CD8-positive, alpha-beta memory T cell (primary cell): ENCODE measurements at regions not wholly inside any gene's neighbourhood (a gene's known extent, or its start where the extent isn't known, plus 50 kb on each side); places are given as distances from the start of the nearest gene placed in this dataset.

Experiments
- CTCF ChIA-PET: fragments of 350-600 bp; sonication (Branson Sonifier 250); formaldehyde crosslinking; loops from one replicate; lab custom pipeline; 2021; ENCODE audit warnings: antibody characterized with exemption; lab: Charles Lee
- POLR2A ChIA-PET: fragments of 350-600 bp; sonication (Branson Sonifier 250); formaldehyde crosslinking; loops from one replicate; lab custom pipeline; 2021; ENCODE audit warnings: antibody characterized with exemption; lab: Charles Lee
- DNase-seq, 5 donors: peaks; one replicate each; pipeline versions ENCODE4 v3.0.0 to v3.0.0-alpha.2; 2020 to 2022; ENCODE audit warnings: mixed read lengths in 1 of 5
- H3K27ac ChIP-seq: one replicate; pipeline ENCODE4 v1.7.0; 2013; ENCODE audit warnings: low read depth, mild to moderate bottlenecking, low read length, moderate library complexity
- H3K27me3 ChIP-seq: 2 replicates; pipeline ENCODE4 v1.7.0; 2013; ENCODE audit warnings: low read length, mild to moderate bottlenecking; ENCODE audit not compliant: insufficient read depth, poor library complexity, severe bottlenecking
- H3K36me3 ChIP-seq: 2 replicates; pipeline ENCODE4 v1.7.0; 2013; ENCODE audit warnings: mild to moderate bottlenecking, low read length, moderate library complexity; ENCODE audit not compliant: insufficient read depth
- H3K4me1 ChIP-seq: 2 replicates; pipeline ENCODE4 v1.7.0; 2013; ENCODE audit warnings: mild to moderate bottlenecking, low read length, moderate library complexity; ENCODE audit not compliant: insufficient read depth
- H3K4me3 ChIP-seq: 2 replicates; pipeline ENCODE4 v1.7.0; 2013; ENCODE audit warnings: mild to moderate bottlenecking, low read length
- H3K9me3 ChIP-seq: 2 replicates; pipeline ENCODE4 v1.7.0; 2013; ENCODE audit warnings: mild to moderate bottlenecking, low read length
- H3K27ac Mint-ChIP-seq, 8 donors: one replicate each; pipeline ENCODE4 v1.8.0; 2020 to 2021; ENCODE audit warnings: mixed read lengths in 8 of 8, mild to moderate bottlenecking in 6 of 8, inconsistent platforms in 3 of 8, moderate library complexity in 3 of 8
- H3K27me3 Mint-ChIP-seq, 2 donors: one replicate each; pipeline ENCODE4 v1.8.0; 2020 to 2021; ENCODE audit warnings: mixed read lengths in 2 of 2, mild to moderate bottlenecking in 1 of 2, moderate library complexity in 1 of 2
- H3K36me3 Mint-ChIP-seq, 3 donors: one replicate each; pipeline ENCODE4 v1.8.0; 2020 to 2021; ENCODE audit warnings: mixed read lengths in 3 of 3, inconsistent platforms in 1 of 3, mild to moderate bottlenecking in 1 of 3
- H3K4me1 Mint-ChIP-seq, 3 donors: one replicate each; pipeline ENCODE4 v1.8.0; 2020 to 2021; ENCODE audit warnings: mixed read lengths in 3 of 3, inconsistent platforms in 1 of 3, mild to moderate bottlenecking in 1 of 3
- H3K4me3 Mint-ChIP-seq, 7 donors: one replicate each; pipeline ENCODE4 v1.8.0; 2020 to 2021; ENCODE audit warnings: mixed read lengths in 7 of 7, mild to moderate bottlenecking in 6 of 7, moderate library complexity in 4 of 7, inconsistent platforms in 2 of 7
- H3K9me3 Mint-ChIP-seq, 5 donors: one replicate each; pipeline ENCODE4 v1.8.0; 2020 to 2022; ENCODE audit warnings: mixed read lengths in 5 of 5, mild to moderate bottlenecking in 3 of 5, moderate library complexity in 2 of 5, inconsistent platforms in 1 of 5

DNA sequence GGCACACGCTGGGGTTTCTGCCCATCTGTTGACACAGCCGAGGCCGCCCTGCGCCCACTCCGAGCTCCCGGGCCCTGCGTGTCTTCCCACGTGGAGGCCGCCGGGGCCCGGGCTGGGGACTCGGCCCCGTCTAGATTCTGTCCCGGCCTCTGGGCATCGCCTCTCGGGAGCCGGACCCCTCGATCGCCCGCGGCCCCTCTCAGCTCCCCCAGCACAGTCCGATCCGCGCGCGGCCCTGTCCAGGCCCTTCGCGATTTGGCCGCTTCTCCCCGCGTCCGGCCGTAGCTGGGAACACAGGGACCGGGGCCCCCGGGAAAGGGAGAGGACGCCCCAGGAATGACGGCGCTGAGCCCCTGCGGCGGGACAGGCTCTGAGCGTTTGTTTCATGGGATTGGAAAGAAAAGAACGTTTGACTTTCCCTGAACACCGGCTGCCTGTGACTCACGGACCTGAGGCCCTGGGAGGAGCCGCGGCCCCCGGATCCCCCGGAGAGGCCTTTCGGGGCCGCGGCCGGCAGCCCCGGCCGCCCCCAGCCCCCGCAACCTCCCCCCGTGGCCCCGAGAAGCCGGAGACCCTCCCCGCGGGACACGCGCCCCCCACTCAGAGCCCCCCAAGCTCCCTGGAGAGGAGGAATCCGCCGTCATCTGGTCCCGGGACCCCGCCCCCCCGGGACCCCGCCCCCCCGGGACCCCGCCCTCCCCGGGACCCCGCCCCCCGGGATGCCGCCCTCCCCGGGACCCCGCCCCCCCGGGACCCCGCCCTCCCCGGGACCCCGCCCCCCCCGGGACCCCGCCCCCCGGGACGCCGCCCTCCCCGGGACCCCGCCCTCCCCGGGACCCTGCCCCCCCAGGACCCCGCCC is 62.7 kb upstream of the CTDP1 start:
- CTCF ChIA-PET: no interaction called here
- Mint-ChIP-seq H3K9me3 (no peaks in the 10 kb centered on the region), H3K27ac (no peak overlapping the region), H3K27me3 (peaks cover 0 to 5% of the 10 kb centered on the region in 2 donors), H3K4me3 (no peak overlapping the region), H3K36me3 (no peaks in the 10 kb centered on the region), H3K4me1 (no peaks in the 10 kb centered on the region)
- Histone ChIP-seq H3K4me1 (no peaks in the 10 kb centered on the region), H3K36me3 (no peaks in the 10 kb centered on the region), H3K27me3 (no peaks in the 10 kb centered on the region), H3K9me3 (no peaks in the 10 kb centered on the region), H3K27ac (no peak overlapping the region), H3K4me3 (no peak overlapping the region)
- POLR2A ChIA-PET: no interaction called here
- DNase-seq: peak in 1 of 5 donors; percentile 43

DNA sequence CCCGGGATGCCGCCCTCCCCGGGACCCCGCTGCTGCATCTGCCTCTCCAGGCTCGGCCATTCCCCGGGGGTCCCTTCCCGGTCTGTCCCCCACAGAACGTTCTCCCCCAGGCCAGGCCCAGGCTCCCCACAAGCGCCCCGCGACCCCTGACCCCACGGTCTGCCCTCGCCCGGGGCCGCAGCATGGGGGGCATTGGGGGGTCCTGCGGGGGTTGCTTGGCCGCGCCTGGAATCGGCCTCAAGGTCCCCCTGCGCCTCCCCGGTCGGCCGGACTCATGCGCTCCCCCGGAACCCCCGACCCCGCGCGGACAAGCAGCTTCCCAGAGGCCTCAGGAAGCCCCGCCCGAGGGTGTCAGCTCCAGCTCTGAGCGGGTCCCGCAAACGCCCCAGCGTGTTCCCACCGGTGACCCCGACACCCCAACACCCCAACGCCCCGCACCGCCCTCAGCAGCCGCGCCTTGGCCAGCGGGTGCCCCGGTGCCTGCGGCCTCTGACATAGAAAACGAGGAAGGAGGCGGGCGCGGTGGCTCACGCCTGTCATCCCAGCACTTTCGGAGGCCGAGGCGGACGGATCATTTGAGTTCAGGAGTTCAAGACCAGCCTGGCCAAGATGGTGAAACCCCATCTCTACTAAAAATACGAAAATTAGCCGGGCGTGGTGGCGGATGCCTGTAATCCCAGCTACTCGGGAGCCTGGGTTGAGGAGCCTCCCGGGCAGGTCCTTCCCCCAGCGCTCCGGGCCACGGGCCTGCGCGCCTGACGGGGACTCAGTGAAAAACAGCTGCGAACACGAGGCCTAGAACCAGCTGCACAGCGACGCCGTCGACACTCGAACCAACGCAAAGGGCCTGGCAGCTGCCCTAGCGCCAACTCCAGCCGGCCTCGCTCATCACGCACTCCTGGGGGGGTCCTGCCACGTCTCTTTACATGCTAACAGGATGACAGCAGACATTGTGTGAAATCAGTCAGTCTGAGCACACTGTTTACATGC is 61.8 kb upstream of the CTDP1 start:
- Histone ChIP-seq H3K36me3 (no peaks in the 10 kb centered on the region), H3K27ac (no peak overlapping the region), H3K4me3 (no peak overlapping the region), H3K27me3 (no peaks in the 10 kb centered on the region), H3K9me3 (no peaks in the 10 kb centered on the region), H3K4me1 (no peaks in the 10 kb centered on the region)
- CTCF ChIA-PET: no interaction called here
- peak overlapping the region in 2 of 7 donors; percentile 64 to 74 for H3K4me3 Mint-ChIP-seq
- H3K36me3 Mint-ChIP-seq: no peaks in the 10 kb centered on the region
- H3K27me3 Mint-ChIP-seq: peaks cover under 1 to 5% of the 10 kb centered on the region in 2 donors
- no peaks in the 10 kb centered on the region for H3K9me3 Mint-ChIP-seq
- peak in 1 of 5 donors; percentile 44 for DNase-seq
- POLR2A ChIA-PET: no interaction called here
- no peak overlapping the region for H3K27ac Mint-ChIP-seq
- no peaks in the 10 kb centered on the region for H3K4me1 Mint-ChIP-seq

DNA sequence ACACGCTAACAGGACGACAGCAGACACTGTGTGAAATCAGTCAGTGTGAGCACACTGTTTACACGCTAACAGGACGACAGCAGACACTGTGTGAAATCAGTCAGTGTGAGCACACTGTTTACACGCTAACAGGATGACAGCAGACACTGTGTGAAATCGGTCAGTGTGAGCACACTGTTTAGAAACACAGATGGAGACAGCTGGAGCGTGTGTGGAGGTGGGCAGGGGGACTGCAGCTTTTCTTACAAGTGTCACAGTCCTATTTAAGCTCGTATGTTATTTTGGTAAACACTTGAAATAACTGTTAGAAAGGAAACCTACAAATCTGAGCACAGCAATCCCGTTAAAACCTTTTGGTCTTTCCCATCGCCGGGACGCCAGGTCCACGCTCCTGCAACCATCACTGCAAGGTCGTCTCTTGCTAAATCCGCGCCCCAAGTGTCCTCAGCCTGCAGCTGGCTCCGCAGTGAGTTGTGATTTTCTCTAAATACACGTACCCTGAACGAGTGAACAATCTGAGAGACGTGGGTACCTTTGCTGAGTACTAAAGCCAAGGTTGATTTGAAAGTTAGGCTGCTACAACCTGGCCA is 58.9 kb upstream of the CTDP1 start:
- Mint-ChIP-seq H3K4me3 (no peak overlapping the region), H3K4me1 (peaks cover 0 to 2% (median 0%) of the 10 kb centered on the region in 3 donors), H3K27me3 (peaks cover 16 to 25% of the 10 kb centered on the region in 2 donors), H3K9me3 (no peaks in the 10 kb centered on the region), H3K36me3 (no peaks in the 10 kb centered on the region), H3K27ac (no peak overlapping the region)
- CTCF ChIA-PET: no interaction called here
- H3K9me3 ChIP-seq: no peaks in the 10 kb centered on the region
- no peaks in the 10 kb centered on the region for H3K36me3 ChIP-seq
- no peaks in the 10 kb centered on the region for H3K4me1 ChIP-seq
- H3K27me3 ChIP-seq: peaks cover 7% of the 10 kb centered on the region
- DNase-seq: peak in 1 of 5 donors; percentile 25
- POLR2A ChIA-PET: no interaction called here
- H3K4me3 ChIP-seq: no peak overlapping the region
- H3K27ac ChIP-seq: no peak overlapping the region

DNA sequence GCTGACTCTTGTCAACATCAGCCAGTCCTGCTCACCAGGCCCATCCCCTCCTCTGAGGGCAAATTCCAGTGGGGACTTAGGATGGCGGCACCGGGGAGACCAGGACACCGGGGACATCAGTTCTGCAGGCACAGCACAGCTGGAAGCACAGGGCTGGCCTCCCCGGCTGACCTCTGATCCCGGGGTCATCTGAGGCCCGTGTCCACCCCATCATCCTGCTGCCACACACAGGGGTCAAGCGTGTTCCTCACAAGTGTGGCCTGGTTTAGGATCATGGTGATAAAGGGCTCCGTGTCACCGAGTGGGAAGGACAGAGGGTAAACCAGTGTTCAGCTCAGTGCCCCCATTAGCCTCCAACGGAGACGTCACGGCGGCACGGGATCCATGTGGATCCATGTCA is 58.1 kb upstream of the CTDP1 start:
- H3K36me3 Mint-ChIP-seq: no peaks in the 10 kb centered on the region

DNA sequence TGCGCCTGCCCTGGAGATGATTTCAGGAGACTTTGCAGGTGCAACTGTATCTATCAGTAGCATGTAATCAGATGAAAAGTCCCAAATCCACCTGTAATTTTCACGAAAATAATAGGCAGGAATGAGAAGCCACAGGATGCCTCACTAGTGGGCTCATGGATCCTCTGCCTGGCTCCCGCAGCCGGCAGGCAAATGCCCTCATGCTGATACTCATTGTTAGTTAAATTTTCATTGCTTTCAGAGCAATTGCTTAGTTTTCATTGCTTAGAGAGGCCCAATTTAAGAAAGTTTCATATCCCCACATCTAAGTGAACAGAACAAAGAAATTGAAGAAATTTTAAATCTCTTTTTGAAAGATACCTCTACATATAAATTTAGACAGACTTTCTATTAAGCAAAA is 57.6 kb upstream of the CTDP1 start:
- Histone ChIP-seq H3K4me3 (no peak overlapping the region), H3K36me3 (no peaks in the 10 kb centered on the region), H3K27ac (no peak overlapping the region), H3K27me3 (peaks cover 7% of the 10 kb centered on the region), H3K9me3 (no peaks in the 10 kb centered on the region), H3K4me1 (no peaks in the 10 kb centered on the region)
- POLR2A ChIA-PET: no interaction called here
- CTCF ChIA-PET: no interaction called here
- peaks cover 0 to 2% (median 0%) of the 10 kb centered on the region in 3 donors for H3K4me1 Mint-ChIP-seq
- peaks cover 21 to 32% of the 10 kb centered on the region in 2 donors for H3K27me3 Mint-ChIP-seq
- no peak overlapping the region for H3K27ac Mint-ChIP-seq
- H3K36me3 Mint-ChIP-seq: no peaks in the 10 kb centered on the region
- no peak overlapping the region for H3K4me3 Mint-ChIP-seq
- H3K9me3 Mint-ChIP-seq: no peaks in the 10 kb centered on the region
- DNase-seq: no peak

More for the DNA sequence above, 58.1 kb upstream of the CTDP1 start:
- H3K9me3 ChIP-seq: no peaks in the 10 kb centered on the region
- H3K4me3 ChIP-seq: no peak overlapping the region
- peak in 1 of 5 donors; percentile 26 for DNase-seq
- H3K27ac Mint-ChIP-seq: no peak overlapping the region
- no peaks in the 10 kb centered on the region for H3K36me3 ChIP-seq
- no peak overlapping the region for H3K27ac ChIP-seq
- peaks cover 20 to 29% of the 10 kb centered on the region in 2 donors for H3K27me3 Mint-ChIP-seq
- POLR2A ChIA-PET: no interaction called here
- peaks cover 7% of the 10 kb centered on the region for H3K27me3 ChIP-seq
- H3K4me1 ChIP-seq: no peaks in the 10 kb centered on the region
- H3K4me1 Mint-ChIP-seq: peaks cover 0 to 2% (median 0%) of the 10 kb centered on the region in 3 donors
- no peaks in the 10 kb centered on the region for H3K9me3 Mint-ChIP-seq
- CTCF ChIA-PET: no interaction called here
- no peak overlapping the region for H3K4me3 Mint-ChIP-seq

DNA sequence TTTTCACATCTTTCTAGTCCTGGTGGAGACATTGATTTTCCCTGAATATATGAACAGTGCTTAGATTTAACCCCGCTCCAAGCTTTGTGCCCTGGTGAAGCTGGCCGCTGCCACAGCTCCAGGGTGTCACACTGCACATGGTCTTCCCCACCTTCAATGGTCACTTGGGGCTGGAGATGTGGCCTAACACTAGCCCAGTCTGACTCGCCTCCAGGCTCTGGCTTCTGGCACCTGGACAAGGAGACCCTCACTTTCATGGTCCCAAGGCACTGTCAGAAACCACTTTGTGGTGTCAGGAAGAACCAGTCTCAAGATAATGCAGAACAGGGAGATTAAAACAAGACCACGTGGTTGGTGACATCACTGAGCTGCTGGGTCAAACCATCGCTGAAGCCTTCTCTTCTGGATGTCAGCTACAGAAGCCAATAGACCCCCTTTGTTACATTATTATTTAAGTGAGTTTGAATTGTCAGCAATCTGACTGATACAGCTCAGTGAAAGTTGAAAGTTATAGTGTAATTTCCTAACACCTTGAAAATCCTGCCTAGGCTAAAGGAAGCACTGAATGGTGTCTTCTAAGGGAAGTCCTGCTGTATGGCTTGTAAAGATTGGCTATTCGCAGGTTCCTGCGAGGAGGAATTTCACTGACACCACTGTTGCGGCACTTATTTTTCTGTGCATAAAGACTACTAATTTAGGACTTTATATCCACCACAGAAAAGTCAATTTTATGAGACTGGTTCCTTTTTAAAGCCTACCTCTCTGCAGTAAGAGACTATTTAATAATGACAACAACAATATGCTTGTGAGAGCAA is 55.0 kb upstream of the CTDP1 start:
- Histone ChIP-seq H3K9me3 (no peaks in the 10 kb centered on the region), H3K27ac (no peak overlapping the region), H3K4me1 (no peaks in the 10 kb centered on the region), H3K27me3 (peaks cover 7% of the 10 kb centered on the region), H3K4me3 (no peak overlapping the region), H3K36me3 (no peaks in the 10 kb centered on the region)
- no peak overlapping the region for H3K4me3 Mint-ChIP-seq
- no peaks in the 10 kb centered on the region for H3K9me3 Mint-ChIP-seq
- DNase-seq: no peak
- peaks cover 0 to 2% (median 0%) of the 10 kb centered on the region in 3 donors for H3K4me1 Mint-ChIP-seq
- H3K36me3 Mint-ChIP-seq: no peaks in the 10 kb centered on the region
- CTCF ChIA-PET: interaction anchor here (1.7 kb wide), 1 partner anchor 18 kb away, joined by 4 read pairs; no protein-coding TSS in a partner anchor
- POLR2A ChIA-PET: no interaction called here
- H3K27me3 Mint-ChIP-seq: peaks cover 23 to 39% of the 10 kb centered on the region in 2 donors
- H3K27ac Mint-ChIP-seq: no peak overlapping the region

DNA sequence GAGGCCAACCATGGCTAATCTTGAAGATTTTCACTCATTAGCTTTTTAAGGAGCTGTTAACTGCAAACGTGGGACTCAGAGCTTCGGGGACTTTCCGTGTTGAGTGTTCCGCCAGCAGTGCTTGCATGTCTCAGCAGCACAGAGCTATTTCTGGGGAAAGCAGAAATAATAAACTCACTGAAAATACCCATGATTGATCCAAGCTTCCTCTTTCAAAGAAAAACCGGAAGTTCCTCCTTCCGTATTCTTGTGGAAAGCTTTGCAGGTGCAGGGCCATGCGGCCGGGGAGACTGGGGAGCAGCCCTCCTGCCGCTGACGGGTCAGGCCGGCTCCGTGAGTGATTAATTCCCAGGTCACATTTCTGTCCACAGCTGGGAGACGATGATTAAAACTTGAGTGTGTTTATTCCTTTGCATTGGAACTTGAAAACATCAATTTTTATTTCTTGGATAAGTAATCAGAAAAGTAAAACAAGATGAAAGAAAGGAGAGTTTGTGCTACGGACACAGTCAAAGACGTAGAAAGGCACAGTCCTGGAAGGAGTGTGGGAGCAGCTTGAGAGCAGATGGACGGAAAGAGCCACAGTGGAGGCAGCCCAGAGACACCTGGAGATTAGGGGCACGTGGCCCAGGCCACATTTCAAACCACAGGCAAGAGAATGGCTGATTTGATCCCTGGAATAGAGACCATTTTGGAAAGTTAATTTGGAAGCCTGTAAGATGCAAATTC is 54.2 kb upstream of the CTDP1 start:
- H3K27me3 ChIP-seq: peaks cover 7% of the 10 kb centered on the region
- ChIA-PET CTCF (interaction anchor here (1.7 kb wide), 1 partner anchor 18 kb away, joined by 4 read pairs; no protein-coding TSS in a partner anchor), POLR2A (no interaction called here)
- H3K4me1 ChIP-seq: no peaks in the 10 kb centered on the region
- no peak overlapping the region for H3K4me3 ChIP-seq
- Mint-ChIP-seq H3K36me3 (no peaks in the 10 kb centered on the region), H3K4me3 (no peak overlapping the region), H3K4me1 (peaks cover 0 to 2% (median 0%) of the 10 kb centered on the region in 3 donors), H3K9me3 (no peaks in the 10 kb centered on the region), H3K27me3 (peaks cover 23 to 39% of the 10 kb centered on the region in 2 donors), H3K27ac (no peak overlapping the region)
- H3K9me3 ChIP-seq: no peaks in the 10 kb centered on the region
- DNase-seq: no peak
- H3K36me3 ChIP-seq: no peaks in the 10 kb centered on the region
- no peak overlapping the region for H3K27ac ChIP-seq
